Liver (tissue), 8 donors: ENCODE measurements at regions not wholly inside any gene's neighbourhood (a gene's known extent, or its start where the extent isn't known, plus 50 kb on each side); places are given as distances from the start of the nearest gene placed in this dataset.

Experiments
- DNase-seq: peaks from one replicate; pipeline ENCODE4 v3.0.0-alpha.2; 2017; ENCODE audit warnings: low spot score
- H3K27ac ChIP-seq, 2 donors: one replicate each; pipeline ENCODE4 v1.7.0; 2013; ENCODE audit warnings: inconsistent platforms in 2 of 2, low read length in 2 of 2, control low read depth in 1 of 2, low read depth in 1 of 2, mild to moderate bottlenecking in 1 of 2
- H3K27me3 ChIP-seq, 4 donors: one replicate each; pipeline versions ENCODE4 v1.6.1 to v1.7.0; 2013; ENCODE audit warnings: low read length in 3 of 4, inconsistent platforms in 1 of 4, mild to moderate bottlenecking in 1 of 4, moderate library complexity in 1 of 4; ENCODE audit not compliant: control insufficient read depth in 4 of 4, insufficient read depth in 4 of 4
- H3K36me3 ChIP-seq, 4 donors: one replicate each; pipeline versions ENCODE4 v1.6.1 to v1.7.0; 2013; ENCODE audit warnings: low read length in 3 of 4, mild to moderate bottlenecking in 3 of 4, low read depth in 1 of 4, moderate library complexity in 1 of 4; ENCODE audit not compliant: control insufficient read depth in 4 of 4, insufficient read depth in 3 of 4
- H3K4me1 ChIP-seq, 4 donors: one replicate each; pipeline versions ENCODE4 v1.6.1 to v1.7.0; 2013; ENCODE audit warnings: low read length in 3 of 4, mild to moderate bottlenecking in 3 of 4, moderate library complexity in 1 of 4; ENCODE audit not compliant: control insufficient read depth in 4 of 4, insufficient read depth in 4 of 4
- H3K4me3 ChIP-seq, 3 donors: one replicate each; pipeline versions ENCODE4 v1.6.1 to v1.7.0; 2013; ENCODE audit warnings: low read length in 3 of 3, control low read depth in 1 of 3, low read depth in 1 of 3, mild to moderate bottlenecking in 1 of 3
- H3K9ac ChIP-seq, 2 donors: one replicate each; pipeline ENCODE4 v1.7.0; 2013; ENCODE audit warnings: low read length in 2 of 2, mild to moderate bottlenecking in 2 of 2, moderate library complexity in 2 of 2, control low read depth in 1 of 2, low read depth in 1 of 2
- H3K9me3 ChIP-seq, 4 donors: one replicate each; pipeline versions ENCODE4 v1.6.1 to v1.7.0; 2013; ENCODE audit warnings: low read length in 3 of 4; ENCODE audit not compliant: control insufficient read depth in 4 of 4
- CTCF ChIP-seq: fragments of 150-350 bp; IDR thresholded peaks from 2 replicates; pipeline ENCODE4 v1.5.1; 2017; ENCODE audit warnings: improper control_type of control experiment, low read depth, low read length; ENCODE audit not compliant: missing input control
- FOXA1 ChIP-seq: IDR thresholded peaks from 2 replicates; pipeline ENCODE4 v1.6.1; 2016; ENCODE audit warnings: antibody characterized with exemption
- FOXA2 ChIP-seq: IDR thresholded peaks from 2 replicates; pipeline ENCODE4 v1.6.1; 2016; ENCODE audit warnings: antibody characterized with exemption
- GABPA ChIP-seq, 2 donors: IDR thresholded peaks in 1 of 2; conservative IDR thresholded peaks in 1 of 2; 2 replicates each; pipeline ENCODE4 v1.6.1; 2016; ENCODE audit warnings: antibody characterized with exemption in 2 of 2, mild to moderate bottlenecking in 1 of 2, moderate library complexity in 1 of 2
- JUND ChIP-seq, 2 donors: IDR thresholded peaks; 2 replicates each; pipeline ENCODE4 v1.6.1; 2016; ENCODE audit warnings: antibody characterized with exemption in 2 of 2
- MAX ChIP-seq: IDR thresholded peaks from 2 replicates; pipeline ENCODE4 v1.6.1; 2016; ENCODE audit warnings: antibody characterized with exemption
- NR2F2 ChIP-seq: IDR thresholded peaks from 2 replicates; pipeline ENCODE4 v1.6.1; 2016; ENCODE audit warnings: antibody characterized with exemption
- RAD21 ChIP-seq, 2 donors: IDR thresholded peaks; 2 replicates each; pipeline ENCODE4 v1.6.1; 2016; ENCODE audit warnings: antibody characterized with exemption in 2 of 2, mild to moderate bottlenecking in 2 of 2
- REST ChIP-seq: IDR thresholded peaks from 2 replicates; pipeline ENCODE4 v1.6.1; 2016; ENCODE audit warnings: antibody characterized with exemption, mild to moderate bottlenecking
- SP1 ChIP-seq: IDR thresholded peaks from 2 replicates; pipeline ENCODE4 v1.6.1; 2018; ENCODE audit warnings: antibody characterized with exemption, mild to moderate bottlenecking
- TAF1 ChIP-seq: conservative IDR thresholded peaks from 2 replicates; pipeline ENCODE4 v1.6.1; 2016; ENCODE audit warnings: antibody characterized with exemption, mild to moderate bottlenecking
- YY1 ChIP-seq: IDR thresholded peaks from 2 replicates; pipeline ENCODE4 v1.6.1; 2016; ENCODE audit warnings: antibody characterized with exemption, mild to moderate bottlenecking
- ZBTB33 ChIP-seq: IDR thresholded peaks from 2 replicates; pipeline ENCODE4 v1.6.1; 2016; ENCODE audit warnings: antibody characterized with exemption
- WGBS: extraction: QIAGEN DNeasy Blood & Tissue Kit; methylation state at CpG from one replicate; pipeline ENCODE4 v1.1.7; 2013; 5-methylcytosine and 5-hydroxymethylcytosine counted together
- donor health status: healthy.
- donor health status: healthy.
- donor health status: healthy.
- donor health status: healthy.
- donor health status: healthy.

- no peaks in the 10 kb centered on the region for H3K27me3 ChIP-seq
- no peak overlapping the region for H3K27ac ChIP-seq
- H3K4me3 ChIP-seq = no peak overlapping the region
- H3K9me3 ChIP-seq = no peaks in the 10 kb centered on the region
- no peak overlapping the region for H3K9ac ChIP-seq
- no peak for DNase-seq
- 97% methylated on average over 1 of the region's 1 CpG for WGBS
- TF ChIP-seq NR2F2 (no peak), REST (no peak), MAX (no peak), ZBTB33 (no peak), YY1 (no peak), GABPA (IDR thresholded peaks at IDR 0.05 in 1 of 2, conservative IDR thresholded peaks at IDR 0.05 in 1 of 2) (no peak), FOXA2 (no peak), RAD21 (IDR thresholded peaks at IDR 0.05) (no peak), FOXA1 (no peak), TAF1 (no peak), SP1 (no peak), JUND (IDR thresholded peaks at IDR 0.05) (no peak), CTCF (no peak)
- peaks cover 0 to 5% (median 0%) of the 10 kb centered on the region in 4 donors for H3K4me1 ChIP-seq
- peaks cover 0 to 2% (median 0%) of the 10 kb centered on the region in 4 donors for H3K36me3 ChIP-seq
These were observed 196.8 kb downstream of the KLF12 start for GRCh38 chr13:73937441-73937840.

GRCh38 chr13:73935991-73936390, 198.2 kb downstream of the KLF12 start:
- Histone ChIP-seq H3K9ac (no peak overlapping the region), H3K27ac (no peak overlapping the region), H3K9me3 (no peaks in the 10 kb centered on the region), H3K4me3 (no peak overlapping the region), H3K27me3 (no peaks in the 10 kb centered on the region), H3K4me1 (no peaks in the 10 kb centered on the region), H3K36me3 (peaks cover 0 to 4% (median 0%) of the 10 kb centered on the region in 4 donors)
- no peak for TF ChIP-seq SP1
- no peak for DNase-seq
- 96% methylated on average over 3 of the region's 3 CpGs for WGBS
